ENCODE measurements at regions not wholly inside any gene's neighbourhood (a gene's known extent, or its start where the extent isn't known, plus 50 kb on each side); places are given as distances from the start of the nearest gene placed in this dataset.

- TF ChIP-seq POLR2AphosphoS5 (IDR thresholded peaks at IDR 0.05; ENCODE audit: low read depth, low read length) = no peak
- TF ChIP-seq REST (IDR thresholded peaks at IDR 0.05; ENCODE audit: insufficient read depth in 1 of 2, low read depth in 2 of 2, low read length in 2 of 2) = no peak
Observed at GRCh38 chr13:43990829-43991228, 111.1 kb downstream of the LACC1 start.

All from PFSK-1 (cell line).